Astrocyte of the spinal cord (primary cell): ENCODE measurements at regions not wholly inside any gene's neighbourhood (a gene's known extent, or its start where the extent isn't known, plus 50 kb on each side); places are given as distances from the start of the nearest gene placed in this dataset.

Experiments used
- DNase-seq: peaks from one replicate; pipeline ENCODE4 v3.0.0; 2011; ENCODE audit warnings: low read depth, low spot score
- H3K4me3 ChIP-seq: 2 replicates; pipeline ENCODE4 v1.5.1; 2011; ENCODE audit warnings: low read depth, mild to moderate bottlenecking, low read length, moderate library complexity
- CTCF ChIP-seq: IDR thresholded peaks from 2 replicates; pipeline ENCODE4 v1.5.1; 2012; ENCODE audit warnings: low read depth, mild to moderate bottlenecking, low read length, inconsistent platforms
- in situ Hi-C: cut with HindIII; loops from 2 replicates; pipeline ENCODE4 v1.10.0; 2017; ENCODE audit warnings: low sequenced_read_pairs

DNA sequence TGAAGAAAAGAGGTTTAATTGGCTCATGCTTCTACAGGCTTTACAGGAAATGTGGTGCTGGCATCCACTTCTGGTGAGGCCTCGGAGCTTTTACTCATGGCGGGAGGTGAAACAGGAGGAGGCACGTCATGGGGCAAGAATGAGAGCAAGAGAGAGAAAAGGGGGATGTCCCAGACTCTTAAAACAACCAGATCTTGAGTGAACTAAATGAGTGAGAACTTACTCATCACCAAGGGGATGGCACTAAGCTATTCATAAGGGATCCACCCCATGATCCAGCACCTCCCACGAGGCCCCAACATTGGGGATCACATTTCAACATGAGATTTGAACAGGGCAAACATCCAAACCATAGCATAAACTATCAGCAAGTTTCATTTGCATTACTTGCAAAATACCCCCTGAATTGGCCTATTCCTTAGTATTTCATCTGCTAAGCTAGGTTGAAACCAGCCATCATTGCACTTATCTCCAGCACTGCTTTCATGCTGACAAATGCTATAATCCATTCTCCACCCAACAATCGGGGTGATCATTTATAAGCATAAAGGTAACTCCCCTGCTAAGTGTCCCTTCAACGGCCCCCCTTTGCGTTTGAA lies 179.0 kb downstream of the NOC3L start:
- in situ Hi-C loops = no loop called here
- no peak for TF ChIP-seq CTCF
- no peak overlapping the region for H3K4me3 ChIP-seq
- peak; percentile 96 for DNase-seq

- no peak for DNase-seq
- H3K4me3 ChIP-seq = no peak overlapping the region
- no peak for TF ChIP-seq CTCF
- in situ Hi-C loops = no loop called here
Measured at GRCh38 chr10:94186722-94187121, 176.0 kb downstream of the NOC3L start.

DNA sequence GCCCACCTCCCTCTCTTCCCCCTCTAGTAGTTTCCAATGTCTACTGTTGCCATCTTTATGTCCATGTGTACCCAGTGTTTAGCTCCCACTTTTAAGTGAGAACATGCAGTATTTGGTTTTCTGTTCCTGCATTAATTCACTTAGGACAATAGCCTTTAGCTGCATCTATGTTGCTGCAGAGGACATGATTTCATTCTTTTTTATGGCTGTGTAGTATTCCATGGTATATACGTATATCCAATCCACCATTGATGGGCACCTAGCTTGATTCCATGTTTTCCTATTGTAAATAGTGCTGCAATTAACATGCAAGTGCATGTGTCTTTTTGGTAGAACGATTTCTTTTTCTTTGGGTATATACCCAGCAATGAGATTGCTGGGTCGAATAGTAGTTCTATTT lies 170.4 kb downstream of the NOC3L start:
- no peak for DNase-seq
- no peak overlapping the region for H3K4me3 ChIP-seq
- no peak for TF ChIP-seq CTCF
- in situ Hi-C loops = no loop called here

DNA sequence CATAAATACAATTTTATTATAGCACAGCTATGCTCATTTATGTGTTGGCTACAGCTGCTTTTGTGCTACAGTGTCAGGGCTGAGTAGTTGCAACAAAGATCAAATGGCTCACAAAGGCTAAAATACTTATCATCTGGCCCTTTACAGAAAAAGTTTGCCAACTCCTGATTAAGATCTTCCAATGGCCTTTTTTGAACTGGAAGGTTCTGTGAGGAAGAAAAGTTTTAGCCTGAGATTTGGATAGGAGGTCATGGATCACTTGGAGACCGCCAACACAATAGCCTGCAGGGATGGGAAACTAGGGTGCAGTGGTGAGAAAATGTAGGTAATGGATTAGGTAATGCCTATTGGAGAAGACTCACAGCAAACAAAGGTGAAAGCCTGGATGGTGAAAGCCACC lies 169.8 kb downstream of the NOC3L start:
- H3K4me3 ChIP-seq = no peak overlapping the region
- DNase-seq = no peak
- in situ Hi-C loops = no loop called here
- no peak for TF ChIP-seq CTCF

DNA sequence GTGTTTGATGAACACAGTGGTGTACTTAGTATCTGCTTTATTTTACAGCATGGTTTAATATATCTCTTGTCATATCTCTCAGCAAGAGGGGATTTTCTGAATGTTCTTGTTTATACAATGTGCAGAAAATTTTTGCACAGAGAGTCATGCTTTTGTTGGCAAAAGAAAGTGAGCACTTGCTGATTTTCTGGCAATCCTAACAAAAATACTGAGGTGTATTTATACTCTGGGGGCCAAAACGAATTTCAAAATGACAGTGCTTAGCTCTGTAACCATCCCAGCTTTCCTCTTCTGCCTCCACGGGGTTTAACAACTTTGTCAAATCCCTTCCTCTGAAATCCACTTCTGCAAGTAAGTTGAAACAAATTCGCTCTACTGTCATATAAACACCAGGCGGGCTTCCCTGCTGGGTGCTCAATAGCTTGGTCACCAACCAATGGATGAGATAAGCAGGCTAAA lies 169.2 kb downstream of the NOC3L start:
- in situ Hi-C loops = no loop called here
- TF ChIP-seq CTCF = no peak
- DNase-seq = peak; percentile 95
- H3K4me3 ChIP-seq = no peak overlapping the region

DNA sequence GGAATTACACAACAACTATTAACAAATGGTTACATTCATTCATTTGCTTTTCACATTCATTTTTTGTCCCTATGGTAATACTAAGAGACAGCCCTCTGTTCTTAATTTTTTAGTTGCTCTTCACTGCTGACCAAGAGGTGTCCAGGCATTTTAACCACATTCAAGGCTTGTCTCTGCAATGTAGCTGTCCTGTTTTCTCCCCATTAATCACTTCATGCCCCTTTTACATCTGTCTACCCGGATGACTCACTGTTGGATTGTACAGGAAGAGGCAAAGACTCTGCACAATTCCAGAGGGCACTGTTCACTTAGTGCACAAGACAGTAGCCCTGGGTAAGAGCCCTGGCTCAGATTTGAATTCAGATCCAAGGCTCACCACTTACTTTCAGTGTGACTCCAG lies 168.5 kb downstream of the NOC3L start:
- peak; percentile 59 for DNase-seq
- TF ChIP-seq CTCF = no peak
- in situ Hi-C loops = no loop called here
- H3K4me3 ChIP-seq = no peak overlapping the region

DNA sequence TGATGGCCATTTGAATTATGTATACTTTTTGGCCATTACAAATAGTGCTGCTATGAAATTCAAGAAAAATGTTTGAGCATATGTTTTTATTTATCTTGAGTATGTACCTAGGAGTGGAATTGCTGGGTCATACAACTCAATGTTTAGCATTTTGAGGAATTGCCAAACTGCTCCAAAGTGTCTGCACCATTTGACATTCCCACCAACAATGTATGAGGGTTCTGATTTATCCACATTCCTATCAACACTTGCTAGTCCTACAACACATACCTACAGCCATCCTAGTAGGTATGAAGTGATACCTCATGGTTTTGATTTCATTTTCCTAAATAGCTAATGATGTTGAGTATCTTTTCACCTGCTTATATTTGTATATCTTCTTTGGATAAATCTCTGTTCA lies 165.5 kb downstream of the NOC3L start:
- in situ Hi-C loops = no loop called here
- no peak overlapping the region for H3K4me3 ChIP-seq
- no peak for TF ChIP-seq CTCF
- DNase-seq = no peak
